GM21825 (cell line): ENCODE measurements at regions not wholly inside any gene's neighbourhood (a gene's known extent, or its start where the extent isn't known, plus 50 kb on each side); places are given as distances from the start of the nearest gene placed in this dataset.

Experiments used
- ATAC-seq: cut with Tn5 transposase; IDR thresholded peaks from one replicate; pipeline ENCODE4 v1.9.1; 2021; ENCODE audit warnings: mild to moderate bottlenecking, moderate library complexity; ENCODE audit not compliant: unreplicated experiment

DNA sequence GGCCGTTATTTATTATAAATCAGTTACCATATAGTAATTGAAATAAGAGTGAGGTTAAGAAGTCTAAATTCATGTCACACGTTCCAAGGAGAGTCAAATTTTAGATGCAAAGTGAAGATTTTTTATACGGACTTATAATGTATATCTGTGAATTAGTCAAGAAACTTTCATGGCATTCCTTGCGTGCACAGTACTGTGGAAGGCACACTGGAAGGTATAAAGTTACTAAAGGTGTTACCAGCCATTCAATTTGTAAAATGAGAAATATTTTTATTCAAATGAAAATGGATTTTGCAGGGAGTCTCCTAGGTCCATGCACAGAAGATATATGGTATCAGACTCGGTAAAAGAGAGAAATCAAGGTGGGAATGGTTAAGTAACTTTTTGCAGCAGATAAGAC lies 408.1 kb upstream of the CTNND2 start:
- ATAC-seq = no peak

GRCh38 chr5:12294151-12294550 lies 389.9 kb upstream of the CTNND2 start:
- no peak for ATAC-seq

GRCh38 chr5:12292610-12293204 lies 388.5 kb upstream of the CTNND2 start:
- ATAC-seq = no peak

GRCh38 chr5:12284604-12285003 lies 380.4 kb upstream of the CTNND2 start:
- no peak for ATAC-seq

DNA sequence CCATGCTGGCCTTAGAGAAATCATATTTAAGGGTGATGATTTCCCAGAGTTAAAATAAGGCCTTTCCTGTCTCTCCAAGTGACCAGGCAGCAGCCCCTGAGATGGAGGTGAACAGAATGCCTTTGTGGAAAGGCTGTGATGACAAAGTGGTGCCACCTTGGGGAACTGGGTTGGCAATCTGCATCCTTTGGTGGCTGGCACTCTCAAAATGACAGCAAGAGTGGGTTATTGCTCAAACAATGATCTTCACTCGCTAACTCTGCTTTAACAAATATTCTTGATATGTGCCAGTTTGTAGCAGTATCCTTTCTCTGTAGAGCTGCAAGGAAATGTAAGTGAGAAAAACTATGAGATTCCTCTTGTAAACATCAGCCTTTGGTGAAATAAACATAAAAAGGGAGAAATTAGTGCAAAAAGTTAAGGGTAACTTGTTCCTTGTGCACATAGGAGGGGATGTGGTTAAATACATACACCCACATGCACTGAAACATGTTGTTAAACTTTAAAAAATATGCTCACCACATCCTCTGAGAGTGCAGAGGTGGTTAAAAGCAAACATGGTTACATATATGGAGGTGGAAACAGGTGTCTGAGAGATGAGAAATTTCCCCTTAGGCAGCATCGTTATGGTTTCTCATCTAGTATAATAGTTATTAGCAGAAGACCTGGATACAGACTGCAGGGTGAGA lies 373.4 kb upstream of the CTNND2 start:
- peak; percentile 97 for ATAC-seq

DNA sequence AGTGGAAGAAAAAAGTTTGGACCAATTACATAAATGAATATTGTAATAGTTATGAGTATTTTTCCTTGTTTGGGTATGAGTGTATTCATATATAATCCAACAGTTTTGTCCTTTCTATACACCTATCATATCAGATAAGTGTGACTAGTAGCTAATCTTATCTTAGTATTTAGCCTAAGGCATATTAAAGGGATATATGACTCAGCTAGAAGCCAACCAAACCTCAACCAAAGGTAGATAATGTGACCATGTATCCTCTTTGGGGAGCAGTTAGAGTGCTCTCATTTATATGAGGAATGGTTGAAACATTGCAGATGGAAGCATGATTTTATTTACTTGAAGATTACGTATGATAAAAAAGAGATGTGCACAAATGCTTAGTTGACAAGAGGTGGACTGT lies 370.0 kb upstream of the CTNND2 start:
- ATAC-seq = no peak

DNA sequence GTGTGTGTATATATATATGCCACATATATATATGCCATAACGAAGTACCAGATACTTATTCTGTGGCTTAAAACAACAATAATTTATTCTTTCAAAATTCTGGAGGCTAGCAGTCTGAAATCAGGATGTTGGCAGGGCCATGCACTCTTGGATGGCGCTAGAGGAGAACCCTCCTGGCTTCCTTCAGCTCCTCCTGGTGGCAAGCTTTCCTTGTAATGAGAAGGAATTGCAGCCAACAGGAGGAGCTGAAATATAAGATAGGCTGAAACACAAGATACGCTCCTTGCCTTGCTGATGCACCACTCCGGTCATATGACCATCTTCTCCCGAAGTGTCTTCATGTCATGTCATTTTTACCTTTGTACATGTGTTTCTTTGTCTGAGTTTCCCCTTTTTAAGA lies 368.1 kb upstream of the CTNND2 start:
- no peak for ATAC-seq

GRCh38 chr5:12270914-12271313 lies 366.7 kb upstream of the CTNND2 start:
- ATAC-seq = no peak

GRCh38 chr5:12269164-12269563 lies 364.9 kb upstream of the CTNND2 start:
- ATAC-seq = no peak

GRCh38 chr5:12258549-12258948 lies 354.3 kb upstream of the CTNND2 start:
- no peak for ATAC-seq

DNA sequence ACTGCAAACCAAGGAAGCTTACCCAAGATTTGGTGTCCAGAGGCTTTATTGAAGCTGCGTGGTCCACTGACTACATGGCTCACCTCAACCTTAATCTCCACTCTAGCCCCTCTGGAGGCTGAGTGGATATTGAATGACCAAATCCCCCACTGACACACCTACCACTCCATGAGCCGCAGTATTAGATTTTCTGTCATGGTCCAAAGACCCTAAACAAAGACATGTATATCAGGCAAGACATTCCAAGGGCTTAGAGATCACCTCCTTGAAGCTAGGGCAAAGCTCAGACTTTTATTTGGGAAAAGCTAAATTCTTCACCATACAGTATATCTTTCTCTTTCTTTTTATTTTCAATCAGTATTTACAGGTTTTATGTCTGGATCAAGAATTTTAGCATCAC lies 346.2 kb upstream of the CTNND2 start:
- no peak for ATAC-seq

- ATAC-seq = no peak
These were observed 344.6 kb upstream of the CTNND2 start for GRCh38 chr5:12248831-12249230.

GRCh38 chr5:12246036-12246435 lies 341.8 kb upstream of the CTNND2 start:
- ATAC-seq = no peak

- no peak for ATAC-seq
These were observed 341.2 kb upstream of the CTNND2 start for GRCh38 chr5:12245429-12245828.

GRCh38 chr5:12242950-12243888 lies 339.0 kb upstream of the CTNND2 start:
- no peak for ATAC-seq

DNA sequence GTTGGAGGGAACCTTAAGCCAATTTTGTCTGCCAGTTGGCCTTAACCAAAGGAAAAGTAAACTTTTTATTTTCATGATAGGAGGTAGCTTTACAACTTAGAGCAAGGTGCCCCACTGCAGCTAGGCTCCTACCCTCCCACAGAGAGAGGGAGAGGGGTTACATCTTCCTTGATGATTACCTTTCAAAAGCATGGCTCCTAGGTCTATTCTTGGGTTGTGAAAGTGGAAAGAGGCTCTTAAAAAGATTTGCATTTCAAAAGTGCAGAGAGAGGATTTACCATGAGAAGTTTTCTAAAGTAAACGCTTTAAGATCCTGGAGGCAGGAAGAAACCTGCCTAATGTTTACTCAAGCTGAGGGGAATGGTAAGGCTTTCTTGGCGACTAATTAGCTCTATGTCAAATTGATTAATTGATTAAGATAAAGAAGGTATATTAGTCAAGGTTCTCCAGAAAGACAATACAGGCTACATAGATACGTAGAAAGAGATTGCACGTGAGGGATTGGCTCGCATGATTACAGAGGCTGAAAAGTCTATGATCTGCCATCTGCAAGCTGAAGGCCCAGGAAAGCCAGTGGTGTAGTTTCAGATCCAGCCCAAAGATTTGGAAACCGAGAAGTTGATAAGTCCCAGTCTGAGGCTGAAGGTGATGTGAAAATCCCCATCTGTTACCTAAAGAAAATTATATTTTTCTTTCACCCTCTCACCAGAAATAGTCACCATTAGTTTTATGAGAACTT lies 333.8 kb upstream of the CTNND2 start:
- no peak for ATAC-seq

DNA sequence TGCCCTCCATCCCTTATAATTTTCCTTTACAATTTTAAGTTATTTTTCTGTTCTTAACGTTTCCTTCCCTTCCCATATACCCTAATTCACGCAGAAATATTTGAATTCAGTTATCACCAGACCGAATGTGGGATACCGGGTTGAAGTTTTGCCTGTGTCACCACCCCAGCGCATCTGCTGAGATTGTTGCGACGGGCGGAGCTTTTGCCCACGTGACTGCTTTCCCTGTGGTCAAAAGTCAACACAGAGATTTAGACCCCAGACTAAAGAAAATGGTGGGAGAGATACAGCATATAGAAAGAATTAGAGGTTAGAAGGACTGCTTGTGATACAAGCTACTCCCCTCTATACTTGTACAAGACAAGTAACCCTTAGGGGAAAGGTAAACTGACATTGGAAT lies 326.4 kb upstream of the CTNND2 start:
- no peak for ATAC-seq

DNA sequence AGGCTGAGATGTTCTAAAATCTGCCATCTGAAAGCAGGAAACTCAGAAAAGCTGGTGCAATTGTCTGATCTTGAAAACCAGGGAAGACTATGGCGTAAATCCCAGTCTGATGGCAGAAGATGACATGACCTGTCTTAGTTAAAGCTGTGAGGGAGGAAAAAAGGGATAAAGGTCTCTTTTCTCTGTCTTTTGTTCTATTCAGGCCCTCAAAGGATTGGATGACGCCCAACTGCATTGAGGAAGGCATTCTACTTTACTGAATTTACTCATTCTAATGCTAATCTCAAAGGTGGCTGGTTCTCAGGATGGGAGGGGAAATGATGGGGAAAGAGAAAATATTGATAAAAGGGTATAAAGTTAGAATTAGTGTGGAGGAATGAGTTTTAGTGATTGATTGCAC lies 312.8 kb upstream of the CTNND2 start:
- no peak for ATAC-seq

DNA sequence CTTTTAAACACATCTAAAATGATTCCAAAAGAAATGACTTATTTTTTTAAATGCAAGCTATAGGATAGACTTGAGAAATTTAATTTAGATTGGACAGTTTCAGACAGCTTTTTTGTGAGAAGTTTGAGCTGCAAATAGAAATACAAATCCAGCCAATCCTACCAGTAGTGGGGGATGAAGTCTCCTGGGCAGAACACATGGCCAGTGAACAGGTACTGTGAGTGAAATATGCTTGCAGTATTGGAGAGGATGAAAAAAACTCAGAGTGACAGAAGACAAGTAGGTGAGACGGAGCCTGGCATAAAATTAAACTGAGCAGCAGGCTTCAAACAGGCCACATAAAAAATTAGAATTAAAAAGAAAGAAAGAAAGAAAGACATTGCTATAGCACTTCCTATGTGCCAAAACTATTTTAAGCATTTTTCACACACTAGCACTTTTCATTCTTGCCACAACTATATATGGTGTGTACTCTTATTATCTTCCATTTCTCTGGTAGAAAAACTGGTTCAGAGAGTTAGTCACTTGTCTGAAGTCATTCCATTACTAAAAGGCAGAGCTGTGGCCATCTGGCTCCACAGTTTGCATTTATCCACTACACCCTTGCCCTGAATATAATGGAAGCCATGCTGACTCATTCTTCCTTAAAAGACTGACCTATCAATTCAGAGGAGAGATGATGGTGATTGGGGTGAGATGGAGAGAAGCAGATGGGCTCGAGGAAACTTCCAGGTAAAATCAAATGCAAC lies 310.2 kb upstream of the CTNND2 start:
- no peak for ATAC-seq

GRCh38 chr5:12208366-12209100 lies 304.3 kb upstream of the CTNND2 start:
- no peak for ATAC-seq
